Vagina (tissue), 2 donors: ENCODE measurements at regions not wholly inside any gene's neighbourhood (a gene's known extent, or its start where the extent isn't known, plus 50 kb on each side); places are given as distances from the start of the nearest gene placed in this dataset.

Experiments used
- DNase-seq, 2 donors: peaks; one replicate each; pipeline ENCODE4 v3.0.0-alpha.2; 2017; ENCODE audit errors: extremely low spot score in 2 of 2
- H3K27ac ChIP-seq: fragments of 200-600 bp; sonication (generic); one replicate; pipeline ENCODE4 v1.5.1; 2019
- H3K27me3 ChIP-seq: fragments of 200-600 bp; sonication (generic); one replicate; pipeline ENCODE4 v1.5.1; 2019
- H3K36me3 ChIP-seq, 2 donors: fragments of 200-600 bp; sonication (generic); one replicate each; pipeline ENCODE4 v1.5.1; 2017 to 2019
- H3K4me1 ChIP-seq: fragments of 200-600 bp; sonication (generic); one replicate; pipeline ENCODE4 v1.5.1; 2019
- H3K4me3 ChIP-seq, 2 donors: fragments of 200-600 bp; sonication (generic); 1 replicate in 1 of 2; 2 replicates in 1 of 2; pipeline ENCODE4 v1.5.1; 2016 to 2019
- H3K9me3 ChIP-seq: fragments of 200-600 bp; sonication (generic); one replicate; pipeline ENCODE4 v1.5.1; 2019
- CTCF ChIP-seq, 3 experiments: fragments of 450-650 bp in 2 of 3; fragments of 200-600 bp in 1 of 3; sonication (generic) in 1 of 3; IDR thresholded peaks; one replicate each; pipeline ENCODE4 v1.5.1; 2017 to 2019; ENCODE audit warnings: antibody characterized with exemption in 3 of 3, mild to moderate bottlenecking in 2 of 3, moderate library complexity in 2 of 3
- POLR2A ChIP-seq, 2 donors: fragments of 450-650 bp; IDR thresholded peaks; one replicate each; pipeline ENCODE4 v1.6.1; 2017; ENCODE audit warnings: antibody characterized with exemption in 2 of 2, mild to moderate bottlenecking in 2 of 2, moderate library complexity in 2 of 2
- POLR2AphosphoS5 ChIP-seq, 2 donors: sonication (generic); formaldehyde crosslinking; IDR thresholded peaks; one replicate each; pipeline ENCODE4 v1.9.0; 2017; ENCODE audit warnings: antibody characterized with exemption in 2 of 2, mild to moderate bottlenecking in 2 of 2, low read depth in 1 of 2; ENCODE audit not compliant: insufficient read depth in 1 of 2
- intact Hi-C: fragments of 100-400 bp; cut with DNase I; formaldehyde crosslinking; loops from one replicate; pipeline ENCODE4 v1.15.1; 2023

- H3K9me3 ChIP-seq = no peaks in the 10 kb centered on the region
- no peak overlapping the region for H3K27ac ChIP-seq
- DNase-seq = no peak
- intact Hi-C loops = no loop called here
- H3K4me3 ChIP-seq = peak overlapping the region; percentile 40 to 52
- H3K36me3 ChIP-seq = no peaks in the 10 kb centered on the region
- no peaks in the 10 kb centered on the region for H3K27me3 ChIP-seq
- peaks cover 15% of the 10 kb centered on the region for H3K4me1 ChIP-seq
- TF ChIP-seq CTCF (IDR thresholded peaks at IDR 0.05) = no peak
- TF ChIP-seq POLR2A (IDR thresholded peaks at IDR 0.05) = no peak
- TF ChIP-seq POLR2AphosphoS5 (IDR thresholded peaks at IDR 0.05; ENCODE audit: insufficient read depth in 1 of 2, low read depth in 1 of 2) = no peak
These were observed 305.7 kb upstream of the KCNN2 start for GRCh38 chr5:114056185-114056538.

GRCh38 chr5:114060866-114061265 is 301.0 kb upstream of the KCNN2 start:
- no peak for TF ChIP-seq POLR2AphosphoS5 (IDR thresholded peaks at IDR 0.05; ENCODE audit: insufficient read depth in 1 of 2, low read depth in 1 of 2)
- no peak for TF ChIP-seq POLR2A (IDR thresholded peaks at IDR 0.05)
- no peak for TF ChIP-seq CTCF (IDR thresholded peaks at IDR 0.05)
- no peaks in the 10 kb centered on the region for H3K36me3 ChIP-seq
- no peaks in the 10 kb centered on the region for H3K9me3 ChIP-seq
- H3K27ac ChIP-seq = no peak overlapping the region
- intact Hi-C loops = no loop called here
- no peaks in the 10 kb centered on the region for H3K27me3 ChIP-seq
- H3K4me1 ChIP-seq = peaks cover 6% of the 10 kb centered on the region
- no peak for DNase-seq
- no peak overlapping the region for H3K4me3 ChIP-seq

- Histone ChIP-seq H3K36me3 (no peaks in the 10 kb centered on the region), H3K4me3 (no peak overlapping the region), H3K27ac (no peak overlapping the region), H3K27me3 (no peaks in the 10 kb centered on the region), H3K9me3 (no peaks in the 10 kb centered on the region), H3K4me1 (no peaks in the 10 kb centered on the region)
- no peak for TF ChIP-seq CTCF (IDR thresholded peaks at IDR 0.05)
- TF ChIP-seq POLR2AphosphoS5 (IDR thresholded peaks at IDR 0.05; ENCODE audit: insufficient read depth in 1 of 2, low read depth in 1 of 2) = no peak
- TF ChIP-seq POLR2A (IDR thresholded peaks at IDR 0.05) = no peak
- intact Hi-C loops = no loop called here
- no peak for DNase-seq
These were observed 298.7 kb upstream of the KCNN2 start for GRCh38 chr5:114062932-114063867.

- intact Hi-C loops = no loop called here
- Histone ChIP-seq H3K27me3 (no peaks in the 10 kb centered on the region), H3K36me3 (no peaks in the 10 kb centered on the region), H3K9me3 (no peaks in the 10 kb centered on the region), H3K4me1 (no peaks in the 10 kb centered on the region), H3K27ac (no peak overlapping the region), H3K4me3 (no peak overlapping the region)
- TF ChIP-seq POLR2A (IDR thresholded peaks at IDR 0.05) = no peak
- no peak for TF ChIP-seq POLR2AphosphoS5 (IDR thresholded peaks at IDR 0.05; ENCODE audit: insufficient read depth in 1 of 2, low read depth in 1 of 2)
- TF ChIP-seq CTCF (IDR thresholded peaks at IDR 0.05) = no peak
- no peak for DNase-seq
These were observed 296.0 kb upstream of the KCNN2 start for GRCh38 chr5:114065912-114066311.

GRCh38 chr5:114070093-114070722 is 291.7 kb upstream of the KCNN2 start:
- no peak overlapping the region for H3K4me3 ChIP-seq
- DNase-seq = no peak
- intact Hi-C loops = no loop called here
- TF ChIP-seq CTCF (IDR thresholded peaks at IDR 0.05) (no peak), POLR2AphosphoS5 (IDR thresholded peaks at IDR 0.05; ENCODE audit: insufficient read depth in 1 of 2, low read depth in 1 of 2) (no peak), POLR2A (IDR thresholded peaks at IDR 0.05) (no peak)
- no peak overlapping the region for H3K27ac ChIP-seq
- H3K4me1 ChIP-seq = no peaks in the 10 kb centered on the region
- H3K36me3 ChIP-seq = no peaks in the 10 kb centered on the region
- no peaks in the 10 kb centered on the region for H3K9me3 ChIP-seq
- no peaks in the 10 kb centered on the region for H3K27me3 ChIP-seq
